ENCODE measurements at regions not wholly inside any gene's neighbourhood (a gene's known extent, or its start where the extent isn't known, plus 50 kb on each side); places are given as distances from the start of the nearest gene placed in this dataset.
"Not testable (repeated sequence)": the region's sequence is repeated elsewhere in the genome, so short reads cannot be mapped to it uniquely, and the experiment has no call there.

- peak; percentile 43 for DNase-seq
Measured at GRCh38 chr2:106339609-106340008, 128.6 kb downstream of the RGPD3 start.

- DNase-seq: peak; percentile 52
Measured at GRCh38 chr2:106339132-106339531, 129.1 kb downstream of the RGPD3 start.

DNA sequence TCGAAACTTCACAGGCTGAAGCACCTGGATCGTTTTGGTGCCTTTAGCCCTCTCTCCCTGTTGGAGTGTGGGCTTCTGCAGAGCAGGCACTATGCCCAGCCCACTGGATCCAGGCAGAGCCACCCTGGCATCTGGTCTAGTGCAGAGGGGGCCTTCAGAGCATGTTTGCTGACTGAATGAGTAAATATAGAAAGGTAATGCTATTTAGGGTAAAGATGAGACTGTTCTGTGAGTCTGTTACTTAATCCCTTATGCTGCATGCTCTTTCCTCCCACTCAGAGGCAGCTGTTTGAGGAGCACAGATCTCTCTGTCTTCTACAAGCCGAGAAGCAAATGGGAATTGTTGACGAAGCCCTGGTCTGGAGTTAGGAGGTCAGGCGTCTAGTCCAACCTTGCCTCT, 130.2 kb downstream of the RGPD3 start:
- DNase-seq: no peak

DNA sequence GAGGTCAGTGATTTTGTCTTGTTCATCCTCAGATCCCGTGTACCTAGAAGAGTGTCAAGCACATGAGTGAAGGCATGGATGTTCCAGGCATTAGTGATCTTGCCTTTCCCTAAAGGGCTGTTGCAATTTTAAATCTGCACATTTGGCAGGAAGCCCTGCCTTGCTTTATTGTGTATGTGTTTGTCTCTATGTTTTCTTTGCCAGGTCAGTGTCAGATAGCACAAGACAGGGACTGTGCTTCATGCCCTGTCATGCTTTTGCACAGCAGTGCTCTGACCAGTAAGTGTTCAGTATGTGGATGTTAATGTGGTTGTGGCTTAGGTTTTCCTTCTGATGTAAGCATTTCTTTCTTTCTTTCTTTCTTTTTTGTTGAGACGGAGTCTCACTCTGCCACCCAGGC, 131.5 kb downstream of the RGPD3 start:
- DNase-seq: no peak

DNA sequence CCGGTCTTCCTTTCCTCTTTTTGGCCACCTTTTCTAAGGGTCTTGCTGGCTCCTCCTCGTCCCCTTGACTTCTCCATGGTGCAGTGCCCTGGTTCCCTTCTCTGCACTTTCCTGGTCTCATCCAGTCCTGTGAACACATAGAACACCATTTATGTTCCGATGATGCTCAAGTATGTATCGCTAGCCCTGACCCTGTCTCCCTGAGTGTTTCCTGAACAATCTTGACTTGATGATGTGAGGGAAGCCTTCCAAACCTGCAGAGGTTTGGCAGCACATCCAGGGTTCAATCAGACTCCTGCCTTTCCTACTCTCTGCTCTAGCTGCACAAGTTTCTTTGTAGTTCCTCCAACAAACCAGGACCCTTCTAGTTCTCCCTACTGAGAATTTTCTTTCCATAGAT, 132.1 kb downstream of the RGPD3 start:
- DNase-seq: no peak

DNA sequence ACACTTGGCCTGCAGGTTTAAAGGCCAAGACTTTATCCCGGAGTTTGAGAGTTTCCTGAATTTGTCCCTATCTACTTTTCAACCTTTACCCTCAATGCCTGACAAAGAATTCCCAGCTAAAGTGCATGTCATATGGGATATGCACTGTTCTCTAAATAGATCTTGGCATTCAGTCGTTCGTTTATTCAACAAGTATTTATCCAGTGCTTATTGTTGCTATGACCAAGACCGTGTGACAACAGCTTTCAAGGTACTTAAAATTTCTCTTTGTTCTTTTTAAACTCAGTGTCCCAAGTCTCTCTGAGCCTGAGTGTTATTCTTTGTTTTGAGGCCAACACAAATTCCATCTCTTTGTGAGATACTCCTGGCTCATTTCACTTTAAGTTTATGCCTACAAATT, 133.4 kb downstream of the RGPD3 start:
- DNase-seq: no peak

DNA sequence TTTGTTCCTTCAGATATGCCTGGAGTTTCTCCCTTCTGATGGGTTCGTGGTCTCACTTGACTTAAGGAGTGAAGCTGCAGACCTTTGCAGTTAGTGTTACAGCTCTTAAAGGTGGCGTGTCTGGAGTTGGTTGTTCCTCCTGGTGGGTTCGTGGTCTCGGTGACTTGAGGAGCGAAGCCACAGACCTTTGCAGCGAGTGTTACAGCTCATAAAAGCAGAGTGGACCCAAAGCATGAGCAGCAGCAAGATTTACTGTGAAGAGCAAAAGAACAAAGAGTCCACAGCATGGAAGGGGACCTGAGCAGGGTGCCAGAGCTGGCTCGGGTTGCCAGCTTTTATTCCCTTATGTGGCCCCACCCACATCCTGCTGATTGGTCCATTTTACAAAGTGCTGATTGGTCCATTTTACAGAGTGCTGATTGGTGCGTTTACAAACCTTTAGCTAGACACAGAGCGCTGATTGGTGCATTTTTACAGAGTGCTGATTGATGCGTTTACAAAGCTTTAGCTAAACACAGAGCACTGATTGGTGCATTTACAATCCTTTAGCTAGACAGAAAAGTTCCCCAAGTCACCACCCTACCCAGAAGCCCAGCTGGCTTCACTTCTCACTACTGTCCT, 134.8 kb downstream of the RGPD3 start:
- not testable (repeated sequence) for DNase-seq

GRCh38 chr2:106332054-106332453, 136.2 kb downstream of the RGPD3 start:
- DNase-seq: peak; percentile 18

DNA sequence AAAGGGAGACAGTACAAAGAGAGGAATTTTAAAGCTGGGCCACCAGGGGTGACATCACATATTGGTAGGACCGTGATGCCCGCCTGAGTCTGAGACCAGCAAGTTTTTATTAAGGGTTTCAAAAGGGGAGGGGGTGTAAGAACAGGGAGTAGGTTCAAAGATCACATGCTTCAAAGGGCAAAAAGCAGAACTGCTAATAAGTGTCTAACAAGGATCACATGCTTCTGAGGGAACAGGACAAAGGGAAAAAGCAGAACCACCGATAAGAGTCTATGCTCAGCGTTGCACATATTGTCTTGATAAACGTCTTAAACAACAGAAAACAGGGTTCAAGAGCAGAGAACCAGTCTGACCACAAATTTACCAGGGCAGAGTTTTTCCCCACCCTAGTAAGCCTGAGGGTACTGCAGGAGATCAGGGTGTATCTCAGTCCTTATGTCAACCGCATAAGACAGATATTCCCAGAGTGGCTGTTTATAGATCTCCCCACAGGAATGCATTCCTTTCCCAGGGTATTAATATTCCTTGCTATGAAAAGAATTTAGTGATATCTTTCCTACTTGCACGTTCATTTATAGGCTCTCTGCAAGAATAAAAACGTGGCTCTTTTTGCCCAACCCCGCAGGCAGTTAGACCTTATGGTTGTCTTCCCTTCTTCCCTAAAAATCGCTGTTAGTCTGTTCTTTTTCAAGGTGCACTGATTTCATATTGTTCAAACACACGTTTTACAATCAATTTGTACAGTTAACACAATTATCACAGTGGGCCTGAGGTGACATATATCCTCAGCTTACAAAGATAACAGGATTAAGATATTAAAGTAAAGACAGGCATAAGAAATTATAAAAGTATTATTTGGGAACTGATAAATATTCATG, 136.5 kb upstream of the UXS1 start:
- not testable (repeated sequence) for DNase-seq

GRCh38 chr2:106323337-106324013, 129.4 kb upstream of the UXS1 start:
- peak; percentile 20 for DNase-seq

DNA sequence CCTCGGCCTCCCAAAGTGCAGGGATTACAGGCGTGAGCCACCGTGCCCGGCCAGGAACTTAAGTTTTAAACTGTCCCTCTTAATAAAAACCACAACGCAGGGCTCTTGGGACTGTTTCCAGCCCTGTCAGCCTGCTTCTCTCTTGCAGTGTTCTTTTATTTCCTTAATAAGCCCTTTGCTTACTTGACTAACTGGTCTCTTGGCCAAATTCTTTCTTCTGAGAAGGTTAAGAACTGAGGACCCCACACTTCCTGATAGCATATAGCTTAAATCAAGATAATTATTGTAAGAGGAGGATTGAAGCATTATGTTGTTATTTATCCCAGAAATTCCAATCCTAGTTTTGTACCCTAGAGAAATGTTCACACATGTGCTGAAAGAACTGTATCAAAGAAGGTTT, 128.2 kb upstream of the UXS1 start:
- no peak for DNase-seq

DNA sequence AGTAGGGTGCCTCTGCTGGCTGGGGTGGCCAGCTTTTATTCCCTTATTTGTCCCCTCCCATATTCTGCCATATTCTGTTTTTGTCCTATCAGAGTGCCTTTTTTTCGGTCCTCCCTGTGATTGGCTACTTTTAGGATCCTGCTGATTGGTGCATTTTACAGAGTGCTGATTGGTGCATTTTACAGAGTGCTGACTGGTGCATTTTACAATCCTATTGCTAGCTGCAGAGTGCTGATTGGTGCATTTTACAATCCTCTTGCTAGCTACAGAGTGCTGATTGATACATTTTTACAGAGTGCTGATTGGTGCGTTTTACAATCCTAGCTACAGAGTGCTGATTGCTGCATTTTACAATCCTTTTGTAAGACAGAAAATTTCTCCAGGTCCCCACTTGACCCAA, 126.3 kb upstream of the UXS1 start:
- not testable (repeated sequence) for DNase-seq

DNA sequence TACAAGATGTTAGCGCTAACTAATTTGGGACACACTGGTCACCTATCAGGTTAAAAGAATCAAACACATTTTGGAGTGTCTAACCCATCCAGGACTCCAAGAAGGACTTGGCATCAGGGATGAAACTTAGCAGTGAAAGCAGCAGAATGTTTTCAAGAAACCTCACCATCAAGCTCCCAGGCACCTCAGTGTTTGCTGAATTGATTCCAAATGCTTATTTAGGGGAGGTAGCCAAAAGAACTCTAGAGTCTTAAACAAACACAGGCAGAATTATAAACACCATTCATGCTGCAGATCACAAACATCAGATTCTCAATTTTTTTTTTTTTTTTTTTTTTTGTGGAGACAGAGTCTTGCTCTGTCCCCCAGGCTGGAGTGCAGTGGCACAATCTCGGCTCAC, 122.8 kb upstream of the UXS1 start:
- no peak for DNase-seq

DNA sequence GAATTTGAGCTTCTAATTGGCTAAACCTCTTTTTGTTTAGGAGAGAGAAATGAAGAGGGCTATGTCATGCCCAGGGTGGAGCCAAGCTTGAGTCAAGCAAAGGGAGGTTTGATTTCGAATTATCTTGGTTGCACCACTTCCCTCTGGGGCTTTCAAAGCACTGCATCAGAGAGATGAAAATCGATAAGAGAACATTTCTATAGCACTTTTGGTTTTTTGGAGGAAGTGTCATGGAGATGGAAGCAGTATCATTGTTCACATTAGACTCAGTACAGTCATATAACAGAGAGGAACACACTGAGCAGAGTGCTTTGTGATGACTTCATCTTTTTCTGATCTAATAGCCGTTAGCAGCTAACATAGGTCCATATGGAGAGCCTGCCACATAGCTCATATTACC, 120.3 kb upstream of the UXS1 start:
- DNase-seq: no peak

DNA sequence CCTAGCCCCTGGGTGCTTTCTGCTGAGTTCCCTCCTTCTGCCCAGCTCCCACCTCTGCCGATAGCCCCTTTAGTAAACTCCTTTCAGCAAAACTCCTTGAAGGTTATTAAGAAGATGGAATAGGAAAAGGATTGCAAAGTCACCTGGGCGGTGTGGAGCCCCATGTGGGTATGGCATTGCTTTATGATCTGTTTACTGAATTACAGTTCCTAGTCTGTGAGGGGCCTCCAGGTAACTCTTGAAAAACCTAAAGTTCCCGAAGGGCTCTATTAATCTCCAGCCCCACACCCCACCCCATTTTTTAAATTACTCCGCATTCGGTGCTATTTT, 116.9 kb upstream of the UXS1 start:
- no peak for DNase-seq

DNA sequence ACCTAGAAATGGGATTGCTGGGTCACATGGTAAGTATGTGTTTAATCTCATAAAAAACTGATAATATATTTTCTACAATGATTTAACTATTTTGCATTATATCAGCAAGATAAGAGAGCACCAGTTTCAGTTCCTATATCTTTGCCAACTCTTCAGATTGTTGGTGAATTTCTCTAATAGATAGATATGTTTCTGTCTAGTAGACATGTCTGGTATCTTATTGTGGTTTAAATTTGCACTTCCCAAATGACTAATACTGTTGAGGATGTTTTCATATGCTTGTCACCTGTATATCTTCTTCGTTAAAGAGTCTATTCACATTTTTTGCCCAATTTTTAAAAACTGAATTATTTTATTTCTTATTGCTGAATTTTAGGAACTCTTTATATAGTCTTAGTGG, 113.8 kb upstream of the UXS1 start:
- no peak for DNase-seq

GRCh38 chr2:106306387-106306786, 112.3 kb upstream of the UXS1 start:
- no peak for DNase-seq

GRCh38 chr2:106304612-106305184, 110.6 kb upstream of the UXS1 start:
- no peak for DNase-seq

DNA sequence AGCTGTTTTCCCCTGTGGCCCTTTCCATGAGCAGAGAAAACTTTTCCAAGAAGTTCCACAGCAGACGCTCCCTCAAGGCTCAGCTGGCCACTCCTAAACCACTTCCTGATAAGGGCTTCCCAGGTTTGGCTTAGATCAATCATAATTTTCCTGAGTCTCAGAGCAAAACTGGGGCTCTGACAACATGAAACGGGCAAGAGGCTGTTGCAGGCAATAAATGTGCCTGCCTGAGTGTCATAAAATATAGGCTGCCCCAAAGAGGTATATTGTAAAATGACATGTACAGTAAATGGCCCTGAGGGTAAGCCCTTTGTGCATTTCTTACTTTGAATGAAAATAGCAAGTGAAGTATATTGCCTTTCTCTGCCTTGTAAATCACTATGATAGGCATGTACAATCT, 105.6 kb upstream of the UXS1 start:
- DNase-seq: no peak

DNA sequence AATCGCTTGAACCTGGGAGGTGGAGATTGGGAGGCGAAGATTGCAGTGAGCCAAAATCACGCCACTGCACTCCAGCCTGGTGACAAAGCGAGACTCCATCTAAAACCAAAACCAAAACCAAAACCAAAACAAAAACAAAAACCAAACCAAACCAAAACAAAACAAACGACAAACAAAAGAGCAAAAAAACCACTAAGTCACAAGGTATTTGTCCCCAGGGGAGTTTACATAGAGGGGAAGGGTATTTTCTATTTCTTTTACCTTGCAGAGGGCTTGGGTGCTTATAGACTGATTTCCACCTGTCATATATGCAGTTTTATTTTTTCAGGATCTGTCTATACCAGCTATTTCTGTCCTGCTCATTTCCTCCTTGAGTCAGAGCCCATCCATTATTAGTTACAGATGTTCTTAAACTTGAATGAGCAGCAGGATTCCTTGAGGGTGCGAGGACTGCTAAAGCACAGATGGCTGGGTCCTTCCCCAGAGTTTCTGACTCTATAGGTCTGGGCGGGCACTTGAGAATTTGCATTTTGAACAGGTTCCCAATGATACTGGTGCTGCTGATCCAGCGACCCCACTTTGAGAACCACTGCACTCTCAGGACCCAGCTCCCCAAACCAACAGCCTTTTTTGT, 102.2 kb upstream of the UXS1 start:
- peak; percentile 45 for DNase-seq

DNA sequence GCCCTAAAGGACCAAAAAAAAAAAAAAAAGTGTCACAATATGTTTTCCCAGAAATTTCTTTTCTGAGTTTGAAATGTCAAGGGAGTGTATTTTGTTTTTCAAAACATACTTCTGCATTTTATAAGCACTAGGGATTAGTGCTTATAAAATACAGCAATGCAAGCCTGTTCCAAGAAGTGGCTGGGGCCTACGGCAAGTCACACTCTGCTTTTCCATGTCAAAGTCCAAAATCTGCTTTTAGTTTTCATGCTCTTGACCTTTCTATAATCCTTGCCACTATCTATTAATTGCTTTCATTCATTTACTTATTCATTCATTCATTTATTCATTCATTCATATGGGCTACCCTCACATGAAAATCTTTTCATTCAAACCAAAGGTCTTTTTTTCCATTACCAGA, 100.1 kb upstream of the UXS1 start:
- no peak for DNase-seq

DNA sequence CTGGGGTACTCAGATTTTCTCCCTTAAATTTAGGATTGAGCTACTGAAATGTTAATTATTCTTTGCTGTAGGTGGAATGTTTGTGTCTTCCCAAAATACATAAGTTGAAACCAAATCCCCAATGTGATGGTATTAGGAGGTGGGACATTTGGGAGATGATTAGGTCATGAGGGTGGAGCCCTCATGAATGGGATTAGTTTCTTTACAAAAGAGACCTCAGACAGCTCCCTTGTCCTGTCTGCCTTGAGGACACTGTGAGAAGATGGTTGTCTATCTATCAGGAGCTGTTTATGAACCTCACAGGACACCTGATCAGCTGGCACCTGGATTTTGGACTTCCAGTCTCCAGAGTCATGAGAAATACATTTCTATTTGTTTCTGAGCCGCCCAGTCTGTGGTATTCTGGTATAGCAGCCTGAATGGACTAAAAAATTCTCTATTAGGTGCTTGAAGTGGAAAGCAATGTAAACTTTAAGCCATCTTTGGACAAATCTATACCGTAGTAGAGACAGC, 99.2 kb upstream of the UXS1 start:
- DNase-seq: no peak

GRCh38 chr2:106292627-106293026, 98.5 kb upstream of the UXS1 start:
- no peak for DNase-seq

All from eye (tissue), 1 donor.